Kidney epithelial cell (primary cell): ENCODE measurements at regions not wholly inside any gene's neighbourhood (a gene's known extent, or its start where the extent isn't known, plus 50 kb on each side); places are given as distances from the start of the nearest gene placed in this dataset.

Experiments
- DNase-seq: peaks from one replicate; pipeline ENCODE4 v3.0.0-alpha.2; 2010; ENCODE audit warnings: low read depth
- H3K27me3 ChIP-seq: 2 replicates; pipeline ENCODE4 v1.6.0; 2011; ENCODE audit warnings: low read length; ENCODE audit not compliant: control insufficient read depth, insufficient read depth
- H3K36me3 ChIP-seq: 2 replicates; pipeline ENCODE4 v1.5.1; 2011; ENCODE audit warnings: low read length; ENCODE audit not compliant: control insufficient read depth, insufficient read depth
- H3K4me3 ChIP-seq: 2 replicates; pipeline ENCODE4 v1.5.1; 2011; ENCODE audit warnings: low read depth, mild to moderate bottlenecking, control low read depth, low read length
- TF ChIP-seq, protein P1 (sequence below): IDR thresholded peaks from 2 replicates; pipeline ENCODE4 v1.5.1; 2011; ENCODE audit warnings: mild to moderate bottlenecking, moderate library complexity, low read length, control low read depth, inconsistent platforms; ENCODE audit not compliant: insufficient read depth, poor library complexity, severe bottlenecking

DNA sequence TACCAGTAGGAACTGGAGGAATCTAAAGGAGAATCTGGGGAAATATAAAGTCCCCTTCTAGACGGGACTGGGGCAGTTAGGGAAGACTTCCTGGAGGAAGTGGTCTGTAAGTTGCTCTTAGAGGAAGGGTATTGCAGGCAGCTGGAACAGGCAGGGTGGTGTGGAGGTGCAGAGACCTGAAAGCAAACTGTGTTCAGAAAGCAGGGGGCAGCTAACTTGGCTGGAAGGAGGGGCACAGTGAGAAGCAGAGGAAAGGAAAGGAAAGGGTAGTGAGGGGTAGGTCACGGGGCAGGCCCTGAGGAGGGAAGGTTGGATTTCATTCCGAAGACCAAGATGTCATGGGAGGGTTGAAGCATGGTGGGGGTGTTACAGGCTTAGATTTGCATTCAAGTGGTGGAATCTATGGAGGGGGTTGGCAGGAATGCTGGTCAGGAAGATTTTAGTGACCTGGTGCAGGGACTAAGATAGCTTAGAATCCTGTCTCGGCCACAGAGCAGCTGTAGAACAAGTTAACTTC is 240.7 kb downstream of the FOXD2 start:
- no peaks in the 10 kb centered on the region for H3K36me3 ChIP-seq
- no peak overlapping the region for H3K4me3 ChIP-seq

DNA sequence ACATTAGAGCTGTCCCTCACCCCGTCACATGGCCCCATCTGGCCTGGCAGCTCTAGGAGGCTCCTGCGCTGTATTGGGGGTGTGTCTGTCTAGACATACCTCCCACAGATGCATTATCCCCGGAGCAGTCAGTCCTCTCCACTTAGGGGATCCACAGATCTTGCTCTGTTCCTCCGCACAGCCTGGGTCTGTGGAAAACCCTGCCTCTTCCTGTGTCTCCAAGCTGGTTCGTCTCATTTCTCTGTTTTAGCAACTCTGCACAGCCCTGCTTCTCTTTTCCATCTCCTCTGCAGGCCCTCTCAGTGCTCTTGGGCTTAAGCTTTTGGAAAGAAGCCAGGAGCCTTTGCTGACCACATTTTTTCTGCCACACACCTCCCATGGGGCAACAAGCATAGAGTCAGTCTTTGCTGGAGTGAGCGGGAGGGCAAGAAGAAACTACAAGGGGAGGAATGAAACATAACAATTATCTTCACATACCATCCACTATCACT is 241.5 kb downstream of the FOXD2 start:
- H3K36me3 ChIP-seq = no peaks in the 10 kb centered on the region
- no peak overlapping the region for H3K4me3 ChIP-seq
- DNase-seq = no peak
- peaks cover 9% of the 10 kb centered on the region for H3K27me3 ChIP-seq
- TF ChIP-seq, protein P1, sequence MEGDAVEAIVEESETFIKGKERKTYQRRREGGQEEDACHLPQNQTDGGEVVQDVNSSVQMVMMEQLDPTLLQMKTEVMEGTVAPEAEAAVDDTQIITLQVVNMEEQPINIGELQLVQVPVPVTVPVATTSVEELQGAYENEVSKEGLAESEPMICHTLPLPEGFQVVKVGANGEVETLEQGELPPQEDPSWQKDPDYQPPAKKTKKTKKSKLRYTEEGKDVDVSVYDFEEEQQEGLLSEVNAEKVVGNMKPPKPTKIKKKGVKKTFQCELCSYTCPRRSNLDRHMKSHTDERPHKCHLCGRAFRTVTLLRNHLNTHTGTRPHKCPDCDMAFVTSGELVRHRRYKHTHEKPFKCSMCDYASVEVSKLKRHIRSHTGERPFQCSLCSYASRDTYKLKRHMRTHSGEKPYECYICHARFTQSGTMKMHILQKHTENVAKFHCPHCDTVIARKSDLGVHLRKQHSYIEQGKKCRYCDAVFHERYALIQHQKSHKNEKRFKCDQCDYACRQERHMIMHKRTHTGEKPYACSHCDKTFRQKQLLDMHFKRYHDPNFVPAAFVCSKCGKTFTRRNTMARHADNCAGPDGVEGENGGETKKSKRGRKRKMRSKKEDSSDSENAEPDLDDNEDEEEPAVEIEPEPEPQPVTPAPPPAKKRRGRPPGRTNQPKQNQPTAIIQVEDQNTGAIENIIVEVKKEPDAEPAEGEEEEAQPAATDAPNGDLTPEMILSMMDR = no peak

More for the DNA sequence above, 240.7 kb downstream of the FOXD2 start:
- TF ChIP-seq, protein P1 = no peak
- no peak for DNase-seq
- peaks cover 9% of the 10 kb centered on the region for H3K27me3 ChIP-seq

DNA sequence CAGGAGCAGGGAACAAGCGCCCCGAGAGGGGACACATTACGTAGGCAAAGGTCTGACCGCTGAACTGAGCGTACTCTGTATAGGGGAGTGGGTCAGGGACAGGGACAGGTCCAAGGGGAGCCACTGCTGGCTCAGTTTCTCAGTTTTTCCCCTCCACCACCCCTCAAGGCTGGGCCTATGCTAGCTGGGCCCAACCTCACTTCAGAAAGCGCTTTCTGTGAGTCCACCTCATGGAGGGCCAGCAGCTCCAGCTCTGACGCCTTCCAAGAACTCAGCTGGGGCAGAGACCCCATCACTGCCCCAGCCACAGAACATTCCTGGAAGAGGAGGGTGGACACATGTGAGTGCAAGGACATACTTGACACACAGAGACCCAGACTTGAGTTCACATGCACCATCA is 242.0 kb downstream of the FOXD2 start:
- TF ChIP-seq, protein P1 = no peak
- Histone ChIP-seq H3K27me3 (peaks cover 9% of the 10 kb centered on the region), H3K36me3 (no peaks in the 10 kb centered on the region), H3K4me3 (no peak overlapping the region)
- no peak for DNase-seq

DNA sequence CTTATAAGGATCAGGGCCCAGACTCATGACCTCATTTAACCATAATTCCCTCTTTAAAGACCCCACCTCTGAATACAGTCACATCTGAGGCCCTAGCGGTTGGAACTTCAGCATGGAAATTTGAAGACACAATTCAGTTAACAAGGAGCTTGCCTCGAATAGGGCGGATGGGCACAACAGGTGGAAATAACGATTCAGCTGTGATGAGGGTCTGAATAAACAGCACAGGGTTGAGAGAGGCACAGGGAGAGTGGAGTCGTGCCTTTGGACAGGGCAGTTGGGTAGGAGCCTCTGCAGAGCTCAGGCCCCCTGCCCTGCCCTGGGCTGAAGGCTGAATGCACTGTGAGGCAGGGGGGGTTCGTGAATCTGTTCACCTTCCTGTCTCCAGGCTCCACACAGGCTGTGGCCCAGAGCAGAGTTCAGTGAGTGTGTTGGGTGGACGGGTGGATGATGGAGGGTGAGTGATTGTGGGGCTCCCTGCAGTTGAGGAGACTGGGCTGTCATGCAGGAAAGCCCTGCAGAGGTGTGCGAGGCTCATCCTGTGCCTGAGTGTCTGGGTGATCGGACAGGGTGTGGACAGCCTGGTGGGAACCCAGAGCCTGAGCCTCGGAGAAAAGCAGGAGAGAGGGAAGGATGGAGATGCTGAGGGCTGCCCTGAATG is 243.1 kb downstream of the FOXD2 start:
- TF ChIP-seq, protein P1 = no peak
- DNase-seq = no peak
- no peak overlapping the region for H3K4me3 ChIP-seq

DNA sequence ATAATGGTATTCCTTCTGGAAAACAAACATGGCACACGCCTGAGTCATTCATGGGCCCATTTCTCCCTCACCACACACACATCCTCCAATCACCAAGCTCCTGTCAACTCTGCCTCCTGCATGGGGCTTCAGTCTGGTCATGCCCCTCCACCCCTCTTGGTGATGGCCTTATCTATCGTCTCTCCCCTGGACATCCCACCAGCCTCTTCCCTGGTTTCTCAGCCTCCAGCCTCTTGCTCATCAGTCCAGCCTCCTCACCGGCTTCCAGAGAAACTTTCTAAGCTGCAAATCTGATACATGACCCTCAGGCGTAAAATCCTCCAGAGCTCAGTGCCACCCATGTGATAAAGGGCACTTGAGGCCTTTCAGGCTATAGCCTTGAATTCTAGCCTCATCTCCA is 243.9 kb downstream of the FOXD2 start:
- DNase-seq = no peak
- H3K36me3 ChIP-seq = no peaks in the 10 kb centered on the region
- TF ChIP-seq, protein P1 = no peak
- H3K4me3 ChIP-seq = no peak overlapping the region
- H3K27me3 ChIP-seq = peaks cover 4% of the 10 kb centered on the region

More for the DNA sequence above, 243.1 kb downstream of the FOXD2 start:
- Histone ChIP-seq H3K36me3 (no peaks in the 10 kb centered on the region), H3K27me3 (peaks cover 7% of the 10 kb centered on the region)

DNA sequence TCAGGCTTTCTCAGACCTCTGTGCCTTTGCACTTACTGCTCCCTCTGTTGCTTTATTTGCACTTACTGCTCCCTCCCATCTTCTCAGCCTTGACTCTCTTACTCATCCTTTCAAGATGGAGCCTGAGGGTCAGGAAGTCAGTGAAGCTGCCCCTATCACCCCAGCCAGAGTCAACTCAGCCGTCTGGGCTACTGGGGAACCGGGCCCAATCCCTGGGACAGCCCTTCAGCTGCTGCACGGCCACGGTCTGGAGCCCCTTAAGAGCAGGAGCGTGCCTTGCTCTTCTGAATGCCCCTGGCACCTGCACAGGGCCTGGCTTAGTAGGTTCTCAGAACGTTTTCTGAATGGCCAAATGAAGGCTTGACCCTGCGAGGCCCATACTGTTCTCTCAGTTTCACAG is 244.4 kb downstream of the FOXD2 start:
- TF ChIP-seq, protein P1 = no peak
- Histone ChIP-seq H3K27me3 (peaks cover 3% of the 10 kb centered on the region), H3K4me3 (no peak overlapping the region), H3K36me3 (no peaks in the 10 kb centered on the region)
- DNase-seq = no peak
